ENCODE measurements at regions not wholly inside any gene's neighbourhood (a gene's known extent, or its start where the extent isn't known, plus 50 kb on each side); places are given as distances from the start of the nearest gene placed in this dataset.

DNA sequence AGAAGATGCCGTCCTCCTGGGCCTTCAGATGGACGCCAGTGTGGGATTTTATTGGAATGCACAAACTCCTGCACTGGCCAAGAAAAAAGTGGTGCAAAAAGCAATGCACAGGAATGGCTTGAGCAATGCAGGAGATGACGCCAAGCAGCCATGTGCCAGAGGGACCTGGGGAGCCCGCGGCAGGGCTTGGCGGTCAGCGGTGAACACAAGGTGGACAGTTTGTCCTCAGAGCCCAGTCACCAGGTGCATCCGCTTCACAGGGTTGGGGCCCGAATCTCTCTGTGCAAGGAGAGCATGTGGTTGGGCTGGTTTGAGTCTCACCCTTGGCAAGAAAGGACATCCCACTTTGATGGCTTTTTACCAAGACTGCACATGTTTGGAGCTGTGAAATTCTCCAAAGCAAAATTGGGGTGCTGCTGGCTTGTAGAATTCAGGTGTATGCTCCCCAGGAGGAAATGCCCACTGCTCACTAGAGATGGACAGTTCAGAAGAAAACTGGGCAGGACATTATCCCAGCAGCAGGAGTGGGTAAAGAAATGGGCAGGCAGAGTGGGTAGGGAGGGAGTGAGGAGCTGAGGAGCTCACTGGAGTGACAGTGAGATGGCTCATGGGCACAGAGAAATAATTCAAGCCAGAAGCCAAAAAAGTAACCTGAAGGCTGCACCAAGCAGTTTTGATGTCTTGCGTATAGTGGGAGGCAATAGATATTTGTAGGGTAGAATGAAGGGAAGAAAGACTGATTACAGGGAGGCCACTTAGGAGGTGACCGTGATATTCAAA, 463.9 kb downstream of the MTRR start:
- TF ChIP-seq MYC (IDR thresholded peaks at IDR 0.05; ENCODE audit: low read depth, low read length) (no peak), EZH2 (IDR thresholded peaks at IDR 0.05; ENCODE audit: borderline replicate concordance, low read depth, low read length, severe bottlenecking) (no peak), CTCF (IDR thresholded peaks at IDR 0.05; ENCODE audit: extremely low read depth in 1 of 2, insufficient read depth in 1 of 2, low read depth in 1 of 2, low read length in 2 of 2) (no peak), POLR2AphosphoS5 (IDR thresholded peaks at IDR 0.05; ENCODE audit: insufficient read depth, low read depth, low read length) (no peak)
- TF ChIP-seq, protein P1, sequence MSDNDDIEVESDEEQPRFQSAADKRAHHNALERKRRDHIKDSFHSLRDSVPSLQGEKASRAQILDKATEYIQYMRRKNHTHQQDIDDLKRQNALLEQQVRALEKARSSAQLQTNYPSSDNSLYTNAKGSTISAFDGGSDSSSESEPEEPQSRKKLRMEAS (IDR thresholded peaks at IDR 0.05; ENCODE audit: insufficient read depth, insufficient read length) = no peak
- Histone ChIP-seq H3K9ac (replicated peaks; ENCODE audit: extremely low read depth, insufficient read depth, low read length) (no peak overlapping the region), H3K27ac (ENCODE audit: insufficient read depth, low read depth, low read length) (no peak overlapping the region), H3K9me1 (replicated peaks; ENCODE audit: control insufficient read depth, extremely low read depth, insufficient read depth, low read length) (no peaks in the 10 kb centered on the region), H3K27me3 (ENCODE audit: control insufficient read depth in 2 of 2, insufficient read depth in 2 of 2, low read length in 2 of 2) (no peaks in the 10 kb centered on the region), H2AFZ (ENCODE audit: low read depth, low read length) (no peak overlapping the region), H3K4me3 (replicated peaks in 1 of 3; ENCODE audit: insufficient read depth in 1 of 3, low read depth in 1 of 3, low read length in 3 of 3) (no peak overlapping the region), H4K20me1 (replicated peaks; ENCODE audit: control insufficient read depth, extremely low read depth, insufficient read depth, low read length) (no peaks in the 10 kb centered on the region), H3K4me2 (ENCODE audit: insufficient read depth, low read length) (no peak overlapping the region), H3K79me2 (ENCODE audit: control insufficient read depth, insufficient read depth, low read length) (no peaks in the 10 kb centered on the region), H3K36me3 (ENCODE audit: control insufficient read depth in 2 of 2, extremely low read depth in 1 of 2, insufficient read depth in 2 of 2, low read length in 2 of 2) (no peaks in the 10 kb centered on the region), H3K4me1 (ENCODE audit: control insufficient read depth, extremely low read depth, insufficient read depth, low read length) (no peaks in the 10 kb centered on the region), H3K9me3 (replicated peaks; ENCODE audit: control insufficient read depth, insufficient read depth, low read length) (peaks cover 7% of the 10 kb centered on the region)
- FAIRE-seq (no peak), DNase-seq (ENCODE audit: low read depth, low spot score) (no peak)
- POLR2A ChIA-PET = no interaction called here
- intact Hi-C loops (cut with micrococcal nuclease) (no loop called here), dilution Hi-C loops (cut with MboI; ENCODE audit: extremely low pct_ligation_motif_present, low sequenced_read_pairs) (no loop called here)
- BruUV-seq (replicated peaks) = no TSS peak
- CTCF ChIA-PET = no interaction called here

All from endothelial cell of umbilical vein (primary cell).